Lower leg skin (tissue), 4 donors: ENCODE measurements at regions not wholly inside any gene's neighbourhood (a gene's known extent, or its start where the extent isn't known, plus 50 kb on each side); places are given as distances from the start of the nearest gene placed in this dataset.
"Not testable (repeated sequence)": the region's sequence is repeated elsewhere in the genome, so short reads cannot be mapped to it uniquely, and the experiment has no call there.

Experiments used
- DNase-seq, 2 donors: peaks; one replicate each; pipeline ENCODE4 v3.0.0-alpha.2; 2019; ENCODE audit warnings: low spot score in 2 of 2
- H3K4me3 ChIP-seq: fragments of 200-600 bp; sonication (generic); 2 replicates; pipeline ENCODE4 v1.5.1; 2017; ENCODE audit warnings: mild to moderate bottlenecking, low read depth; ENCODE audit not compliant: poor library complexity, severe bottlenecking
- POLR2A ChIP-seq, 2 donors: fragments of 450-650 bp; IDR thresholded peaks; one replicate each; pipeline ENCODE4 v1.6.1; 2016 to 2017; ENCODE audit warnings: antibody characterized with exemption in 2 of 2, mild to moderate bottlenecking in 1 of 2, moderate library complexity in 1 of 2
- WGBS, 2 donors: methylation state at CpG; one replicate each; pipeline ENCODE4 v1.1.5; 2018; 5-methylcytosine and 5-hydroxymethylcytosine counted together
- intact Hi-C: fragments of 100-400 bp; cut with DNase I; formaldehyde crosslinking; loops from one replicate; pipeline ENCODE4 v1.15.0; 2023; ENCODE audit warnings: low total_unique reads
- TF ChIP-seq, protein P1 (sequence below), 3 donors: fragments of 450-650 bp; IDR thresholded peaks; one replicate each; pipeline ENCODE4 v1.5.1; 2016; ENCODE audit warnings: antibody characterized with exemption in 3 of 3, mild to moderate bottlenecking in 3 of 3, moderate library complexity in 2 of 3

DNA sequence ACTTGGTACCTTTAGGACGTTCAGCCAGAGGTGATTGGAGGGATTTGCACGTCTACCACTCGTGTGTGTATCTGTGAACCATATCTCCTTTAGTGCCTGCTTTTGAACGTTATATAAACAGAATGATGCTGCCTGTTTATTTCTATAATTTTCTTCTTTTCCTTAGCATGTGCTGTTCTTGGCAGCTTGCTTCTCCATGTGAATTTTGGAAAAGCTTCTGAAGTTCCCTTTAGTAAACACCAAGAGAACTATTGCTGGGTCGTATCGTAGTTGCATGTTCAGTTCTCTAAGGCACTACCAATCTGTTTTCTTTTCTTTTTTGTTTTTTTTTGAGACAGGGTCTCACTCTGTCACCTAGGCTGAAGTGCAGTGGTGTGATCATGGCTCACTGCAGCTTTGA lies 73.8 kb upstream of the FANCC start:
- H3K4me3 ChIP-seq, intact Hi-C loops, DNase-seq: not testable (repeated sequence)
- WGBS, 2 donors: 77 to 80% methylated on average over 6 of the region's 6 CpGs

DNA sequence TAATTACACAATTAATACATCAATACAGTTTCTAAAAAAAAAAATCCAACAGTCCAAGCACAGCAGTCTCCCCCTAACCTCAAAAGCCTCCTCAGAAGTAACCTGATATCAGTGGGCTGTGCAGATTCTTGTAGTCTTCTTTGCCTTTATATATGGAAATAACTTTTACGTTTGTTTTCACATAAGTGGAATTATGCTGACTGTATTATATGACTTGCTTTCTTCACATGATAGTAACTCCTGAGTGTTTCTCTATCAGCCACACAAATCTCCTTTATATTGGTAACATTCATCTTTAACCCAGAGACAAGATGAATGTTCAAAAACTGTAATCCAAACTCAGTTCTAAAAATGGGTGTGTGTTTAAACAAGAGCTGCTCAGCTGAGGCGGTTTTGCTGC lies 71.9 kb upstream of the FANCC start:
- intact Hi-C loops: no loop called here

DNA sequence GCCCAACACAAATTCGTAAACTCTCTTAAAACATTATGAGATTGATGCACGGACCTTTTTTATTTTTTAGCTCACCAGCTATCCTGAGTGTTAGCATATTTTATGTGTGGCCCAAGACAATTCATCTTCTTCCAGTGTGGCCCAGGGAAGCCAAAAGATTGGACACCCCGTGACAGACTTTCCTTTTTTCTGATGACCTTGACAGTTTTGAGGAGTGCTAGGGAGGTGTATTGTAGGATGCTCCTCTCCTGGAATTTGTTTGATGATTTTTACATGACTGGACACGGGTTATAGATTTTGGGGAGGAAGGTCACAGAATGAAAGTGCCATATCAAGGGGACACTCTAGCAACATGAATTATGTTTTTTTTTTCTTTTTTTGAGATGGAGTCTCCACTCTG lies 69.3 kb upstream of the FANCC start:
- no peak for DNase-seq
- intact Hi-C loops: no loop called here
- H3K4me3 ChIP-seq: no peak overlapping the region
- no peak for TF ChIP-seq POLR2A (IDR thresholded peaks at IDR 0.05)
- TF ChIP-seq, protein P1, sequence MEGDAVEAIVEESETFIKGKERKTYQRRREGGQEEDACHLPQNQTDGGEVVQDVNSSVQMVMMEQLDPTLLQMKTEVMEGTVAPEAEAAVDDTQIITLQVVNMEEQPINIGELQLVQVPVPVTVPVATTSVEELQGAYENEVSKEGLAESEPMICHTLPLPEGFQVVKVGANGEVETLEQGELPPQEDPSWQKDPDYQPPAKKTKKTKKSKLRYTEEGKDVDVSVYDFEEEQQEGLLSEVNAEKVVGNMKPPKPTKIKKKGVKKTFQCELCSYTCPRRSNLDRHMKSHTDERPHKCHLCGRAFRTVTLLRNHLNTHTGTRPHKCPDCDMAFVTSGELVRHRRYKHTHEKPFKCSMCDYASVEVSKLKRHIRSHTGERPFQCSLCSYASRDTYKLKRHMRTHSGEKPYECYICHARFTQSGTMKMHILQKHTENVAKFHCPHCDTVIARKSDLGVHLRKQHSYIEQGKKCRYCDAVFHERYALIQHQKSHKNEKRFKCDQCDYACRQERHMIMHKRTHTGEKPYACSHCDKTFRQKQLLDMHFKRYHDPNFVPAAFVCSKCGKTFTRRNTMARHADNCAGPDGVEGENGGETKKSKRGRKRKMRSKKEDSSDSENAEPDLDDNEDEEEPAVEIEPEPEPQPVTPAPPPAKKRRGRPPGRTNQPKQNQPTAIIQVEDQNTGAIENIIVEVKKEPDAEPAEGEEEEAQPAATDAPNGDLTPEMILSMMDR (IDR thresholded peaks at IDR 0.05): no peak
- WGBS, 2 donors: 91 to 95% methylated on average over 4 of the region's 4 CpGs

More for the DNA sequence above, 71.9 kb upstream of the FANCC start:
- TF ChIP-seq, protein P1 (IDR thresholded peaks at IDR 0.05): no peak
- no peak for TF ChIP-seq POLR2A (IDR thresholded peaks at IDR 0.05)
- DNase-seq: no peak
- no peak overlapping the region for H3K4me3 ChIP-seq
- WGBS, 2 donors: 83 to 95% methylated on average over 2 of the region's 2 CpGs

DNA sequence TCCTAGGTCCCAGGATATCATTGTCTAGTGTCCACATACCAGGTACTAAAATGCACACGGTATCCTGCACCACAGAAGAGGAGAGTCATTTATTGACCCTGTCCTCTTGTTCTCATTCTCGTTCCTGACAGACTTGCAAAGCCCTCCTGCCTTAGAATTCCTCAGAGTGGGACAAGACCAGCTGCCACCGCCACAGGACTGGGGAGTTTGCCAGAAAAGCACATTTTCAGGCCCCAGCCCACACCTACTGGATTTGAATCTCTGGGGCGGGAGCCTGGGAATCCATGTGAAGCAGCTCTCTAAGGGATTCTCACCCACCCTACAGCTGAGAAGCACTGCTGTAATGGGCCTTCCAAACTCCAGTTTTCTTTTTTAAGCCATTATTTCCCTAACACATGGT lies 68.0 kb upstream of the FANCC start:
- no peak overlapping the region for H3K4me3 ChIP-seq
- intact Hi-C loops: no loop called here
- WGBS, 2 donors: 78 to 85% methylated on average over 4 of the region's 4 CpGs
- no peak for DNase-seq
- TF ChIP-seq, protein P1 (IDR thresholded peaks at IDR 0.05): no peak
- TF ChIP-seq POLR2A (IDR thresholded peaks at IDR 0.05): no peak

DNA sequence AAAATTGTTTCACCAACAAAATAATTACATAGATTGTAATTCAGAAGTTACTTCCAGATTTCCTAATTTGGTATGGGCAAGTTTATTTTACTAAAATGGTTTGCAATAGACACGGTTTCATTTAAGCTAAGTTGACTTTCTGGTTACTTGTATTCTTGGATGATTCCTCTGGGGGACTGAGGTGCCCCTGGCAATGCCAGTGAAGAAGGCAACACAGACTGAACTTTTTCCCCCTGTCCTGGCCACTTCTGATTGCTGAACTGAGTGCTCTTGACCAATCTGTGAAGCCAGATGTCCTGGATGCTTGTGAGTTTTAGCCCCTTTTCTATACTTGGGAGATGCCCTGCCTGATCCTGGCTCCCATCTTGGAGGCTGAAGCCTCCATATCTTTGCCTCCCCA lies 66.3 kb upstream of the FANCC start:
- TF ChIP-seq POLR2A (IDR thresholded peaks at IDR 0.05): no peak
- TF ChIP-seq, protein P1 (IDR thresholded peaks at IDR 0.05): no peak
- WGBS, 2 donors: 39 to 48% methylated on average over 1 of the region's 1 CpG
- no peak for DNase-seq
- intact Hi-C loops: no loop called here
- H3K4me3 ChIP-seq: no peak overlapping the region

DNA sequence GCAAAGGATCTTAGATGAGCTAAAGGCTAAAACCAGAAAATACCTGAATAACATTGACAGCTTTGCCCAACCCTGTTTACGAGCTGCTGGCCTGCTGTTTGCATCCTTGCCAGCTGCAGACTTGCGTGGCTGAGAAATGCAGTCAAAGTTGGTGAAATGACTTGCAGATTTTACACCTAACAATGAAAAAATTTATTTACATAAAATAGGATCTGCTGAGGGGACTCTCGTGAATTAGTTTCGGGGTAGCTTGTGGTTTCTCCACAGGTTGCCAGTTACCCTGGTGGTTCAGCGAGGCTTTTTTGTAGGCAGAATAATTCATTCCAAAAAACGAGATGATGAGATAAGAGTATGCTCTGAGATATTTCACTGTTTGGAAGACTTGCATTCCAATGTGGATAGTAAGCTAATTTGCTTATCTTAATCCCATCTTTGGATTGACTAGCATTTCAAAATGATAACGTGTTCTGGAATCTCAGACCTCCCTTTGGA lies 65.7 kb upstream of the FANCC start:
- TF ChIP-seq, protein P1 (IDR thresholded peaks at IDR 0.05): no peak
- TF ChIP-seq POLR2A (IDR thresholded peaks at IDR 0.05): no peak
- DNase-seq: no peak
- intact Hi-C loops: no loop called here
- WGBS, 2 donors: 39 to 44% methylated on average over 7 of the region's 7 CpGs
- no peak overlapping the region for H3K4me3 ChIP-seq
